GM23338 (cell line): ENCODE measurements at regions not wholly inside any gene's neighbourhood (a gene's known extent, or its start where the extent isn't known, plus 50 kb on each side); places are given as distances from the start of the nearest gene placed in this dataset.

Experiments used
- ATAC-seq: fragments of 200-7000 bp; cut with Tn5 transposase; 3 replicates; pipeline ENCODE4 v1.9.1; 2020
- DNase-seq: peaks from one replicate; pipeline ENCODE4 v3.0.0-alpha.2; 2015; ENCODE audit warnings: low spot score
- H2AFZ ChIP-seq: fragments of 200-600 bp; sonication (generic); 2 replicates; pipeline ENCODE4 v1.8.0; 2016; ENCODE audit warnings: antibody characterized with exemption, mild to moderate bottlenecking, moderate library complexity
- H3F3A ChIP-seq: fragments of 200-600 bp; sonication (generic); replicated peaks from 2 replicates; pipeline ENCODE4 v1.8.0; 2017; ENCODE audit warnings: antibody characterized with exemption, mixed run types, low read depth
- H3K27ac ChIP-seq: fragments of 200-600 bp; sonication (generic); 2 replicates; pipeline ENCODE4 v1.6.1; 2016; ENCODE audit warnings: low read depth
- H3K27me3 ChIP-seq: fragments of 200-600 bp; sonication (generic); 2 replicates; pipeline ENCODE4 v1.8.0; 2016; ENCODE audit warnings: mild to moderate bottlenecking, mixed run types, moderate library complexity; ENCODE audit not compliant: insufficient read depth
- H3K36me3 ChIP-seq: fragments of 200-600 bp; sonication (generic); 2 replicates; pipeline ENCODE4 v1.8.0; 2016; ENCODE audit warnings: mild to moderate bottlenecking; ENCODE audit not compliant: insufficient read depth
- H3K4me1 ChIP-seq: fragments of 200-600 bp; sonication (generic); 2 replicates; pipeline ENCODE4 v1.8.0; 2016; ENCODE audit warnings: mild to moderate bottlenecking, moderate library complexity; ENCODE audit not compliant: insufficient read depth
- H3K4me2 ChIP-seq: fragments of 200-600 bp; sonication (generic); 2 replicates; pipeline ENCODE4 v1.7.1; 2017; ENCODE audit warnings: mixed run types
- H3K4me3 ChIP-seq: fragments of 200-600 bp; sonication (generic); 2 replicates; pipeline ENCODE4 v1.6.1; 2016; ENCODE audit warnings: mixed run types
- H3K79me2 ChIP-seq: fragments of 200-600 bp; sonication (generic); replicated peaks from 2 replicates; pipeline ENCODE4 v1.8.0; 2017; ENCODE audit warnings: mild to moderate bottlenecking; ENCODE audit not compliant: insufficient read depth
- H3K9me2 ChIP-seq: fragments of 200-600 bp; sonication (generic); 2 replicates; pipeline ENCODE4 v1.8.0; 2017; ENCODE audit not compliant: insufficient read depth
- H4K20me1 ChIP-seq: fragments of 200-600 bp; sonication (generic); replicated peaks from 2 replicates; pipeline ENCODE4 v1.8.0; 2017; ENCODE audit warnings: mild to moderate bottlenecking; ENCODE audit not compliant: insufficient read depth
- H3K27ac Mint-ChIP-seq: 2 replicates; pipeline ENCODE4 v1.8.0; 2020; ENCODE audit warnings: inconsistent platforms, mild to moderate bottlenecking, moderate library complexity, mixed read lengths
- H3K27me3 Mint-ChIP-seq: 3 replicates; pipeline ENCODE4 v1.8.0; 2022; ENCODE audit warnings: low read depth, mild to moderate bottlenecking, moderate library complexity, mixed read lengths, inconsistent platforms; ENCODE audit not compliant: insufficient read depth, poor library complexity
- H3K36me3 Mint-ChIP-seq: 3 replicates; pipeline ENCODE4 v1.8.0; 2021; ENCODE audit warnings: low read depth, mild to moderate bottlenecking, inconsistent platforms, moderate library complexity, mixed read lengths
- H3K4me1 Mint-ChIP-seq: 3 replicates; pipeline ENCODE4 v1.8.0; 2020; ENCODE audit warnings: mild to moderate bottlenecking, inconsistent platforms, mixed read lengths
- H3K4me3 Mint-ChIP-seq: 3 replicates; pipeline ENCODE4 v1.8.0; 2021; ENCODE audit warnings: moderate library complexity, mild to moderate bottlenecking, inconsistent platforms, mixed read lengths
- H3K9me3 Mint-ChIP-seq: 3 replicates; pipeline ENCODE4 v1.8.0; 2020; ENCODE audit warnings: moderate library complexity, mild to moderate bottlenecking, inconsistent platforms, mixed read lengths
- CREB1 ChIP-seq: fragments of 250-450 bp; sonication (Bioruptor Pico); IDR thresholded peaks from 2 replicates; pipeline ENCODE4 v1.5.0; 2020; ENCODE audit warnings: low read depth, mild to moderate bottlenecking, moderate library complexity
- EZH2 ChIP-seq: fragments of 200-600 bp; sonication (generic); IDR thresholded peaks from one replicate; pipeline ENCODE4 v1.8.0; 2017; ENCODE audit warnings: antibody characterized with exemption, mild to moderate bottlenecking, low read depth; ENCODE audit not compliant: unreplicated experiment
- EZH2phosphoT487 ChIP-seq: fragments of 200-600 bp; sonication (generic); IDR thresholded peaks from one replicate; pipeline ENCODE4 v1.8.1; 2018; ENCODE audit warnings: antibody characterized with exemption; ENCODE audit not compliant: unreplicated experiment
- JUNB ChIP-seq: IDR thresholded peaks from one replicate; pipeline ENCODE4 v1.6.1; 2016; ENCODE audit warnings: antibody characterized with exemption; ENCODE audit not compliant: unreplicated experiment
- NANOG ChIP-seq: IDR thresholded peaks from 2 replicates; pipeline ENCODE4 v1.6.1; 2016; ENCODE audit warnings: antibody characterized with exemption, borderline replicate concordance
- POLR2AphosphoS5 ChIP-seq: IDR thresholded peaks from 2 replicates; pipeline ENCODE4 v1.6.1; 2016; ENCODE audit warnings: antibody characterized with exemption, low read depth
- STAT1 ChIP-seq: IDR thresholded peaks from one replicate; pipeline ENCODE4 v1.6.1; 2016; ENCODE audit warnings: antibody characterized with exemption; ENCODE audit not compliant: unreplicated experiment
- ZNF114 ChIP-seq: fragments of 250-450 bp; sonication (Bioruptor Pico); IDR thresholded peaks from 2 replicates; pipeline ENCODE4 v1.5.0; 2020; ENCODE audit warnings: mild to moderate bottlenecking, moderate library complexity
- ZNF331 ChIP-seq: fragments of 250-450 bp; sonication (Bioruptor Pico); IDR thresholded peaks from 2 replicates; pipeline ENCODE4 v1.5.0; 2020; ENCODE audit warnings: low read depth, mild to moderate bottlenecking, moderate library complexity
- TF ChIP-seq, protein P1 (sequence below): IDR thresholded peaks from 2 replicates; pipeline ENCODE4 v1.6.1; 2016; ENCODE audit warnings: antibody characterized with exemption
- TF ChIP-seq, protein P2 (sequence below), 2 experiments: fragments of 200-600 bp in 1 of 2; sonication (generic) in 1 of 2; conservative IDR thresholded peaks; 2 replicates each; pipeline versions ENCODE4 v1.5.1 to v1.6.1; 2016 to 2017; ENCODE audit warnings: antibody characterized with exemption in 2 of 2, low read depth in 2 of 2, mild to moderate bottlenecking in 2 of 2, moderate library complexity in 1 of 2
- TF ChIP-seq, protein P3 (sequence below): fragments of 250-450 bp; sonication (Bioruptor Pico); IDR thresholded peaks from 2 replicates; pipeline ENCODE4 v1.5.0; 2020; ENCODE audit warnings: mild to moderate bottlenecking, moderate library complexity
- TF ChIP-seq, protein P4 (sequence below): IDR thresholded peaks from one replicate; pipeline ENCODE4 v1.6.1; 2018; ENCODE audit warnings: antibody characterized with exemption; ENCODE audit not compliant: unreplicated experiment

DNA sequence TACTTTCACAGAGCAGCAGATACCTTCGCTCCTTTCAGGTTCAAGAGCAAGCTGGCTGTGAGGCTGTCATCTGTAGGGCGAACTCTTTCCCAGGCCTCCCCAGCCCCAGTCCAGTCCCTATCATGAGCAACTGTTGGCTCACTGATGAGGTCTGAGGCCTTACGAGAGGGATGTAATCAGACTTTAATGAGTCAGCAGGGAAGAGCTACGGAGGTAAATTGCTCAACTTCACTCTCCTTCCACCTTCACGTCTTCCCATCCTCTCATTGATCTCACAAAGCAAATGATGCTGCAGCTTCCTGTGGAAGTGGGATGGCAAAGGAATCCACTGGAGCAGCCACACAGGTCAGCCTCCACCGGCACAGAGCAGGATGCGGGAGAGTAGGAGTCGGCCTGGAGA lies 130.7 kb upstream of the TBCA start:
- no peaks in the 10 kb centered on the region for H4K20me1 ChIP-seq
- no peak overlapping the region for H3K27ac ChIP-seq
- H3K79me2 ChIP-seq: no peaks in the 10 kb centered on the region
- Mint-ChIP-seq H3K27me3 (peaks cover 2% of the 10 kb centered on the region), H3K4me1 (peaks cover 18% of the 10 kb centered on the region), H3K36me3 (no peaks in the 10 kb centered on the region), H3K9me3 (no peaks in the 10 kb centered on the region), H3K27ac (no peak overlapping the region), H3K4me3 (no peak overlapping the region)
- ATAC-seq (no peak), DNase-seq (no peak)
- no peaks in the 10 kb centered on the region for H3K27me3 ChIP-seq
- H3K36me3 ChIP-seq: no peaks in the 10 kb centered on the region
- H2AFZ ChIP-seq: no peak overlapping the region
- no peak overlapping the region for H3K4me2 ChIP-seq
- TF ChIP-seq, protein P1, sequence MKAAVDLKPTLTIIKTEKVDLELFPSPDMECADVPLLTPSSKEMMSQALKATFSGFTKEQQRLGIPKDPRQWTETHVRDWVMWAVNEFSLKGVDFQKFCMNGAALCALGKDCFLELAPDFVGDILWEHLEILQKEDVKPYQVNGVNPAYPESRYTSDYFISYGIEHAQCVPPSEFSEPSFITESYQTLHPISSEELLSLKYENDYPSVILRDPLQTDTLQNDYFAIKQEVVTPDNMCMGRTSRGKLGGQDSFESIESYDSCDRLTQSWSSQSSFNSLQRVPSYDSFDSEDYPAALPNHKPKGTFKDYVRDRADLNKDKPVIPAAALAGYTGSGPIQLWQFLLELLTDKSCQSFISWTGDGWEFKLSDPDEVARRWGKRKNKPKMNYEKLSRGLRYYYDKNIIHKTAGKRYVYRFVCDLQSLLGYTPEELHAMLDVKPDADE: no peak
- TF ChIP-seq NANOG (no peak), EZH2phosphoT487 (no peak), ZNF114 (CRISPR knock-in tag) (no peak), POLR2AphosphoS5 (no peak), JUNB (no peak), CREB1 (CRISPR knock-in tag) (no peak), STAT1 (no peak), ZNF331 (CRISPR knock-in tag) (no peak), EZH2 (no peak)
- TF ChIP-seq, protein P2, sequence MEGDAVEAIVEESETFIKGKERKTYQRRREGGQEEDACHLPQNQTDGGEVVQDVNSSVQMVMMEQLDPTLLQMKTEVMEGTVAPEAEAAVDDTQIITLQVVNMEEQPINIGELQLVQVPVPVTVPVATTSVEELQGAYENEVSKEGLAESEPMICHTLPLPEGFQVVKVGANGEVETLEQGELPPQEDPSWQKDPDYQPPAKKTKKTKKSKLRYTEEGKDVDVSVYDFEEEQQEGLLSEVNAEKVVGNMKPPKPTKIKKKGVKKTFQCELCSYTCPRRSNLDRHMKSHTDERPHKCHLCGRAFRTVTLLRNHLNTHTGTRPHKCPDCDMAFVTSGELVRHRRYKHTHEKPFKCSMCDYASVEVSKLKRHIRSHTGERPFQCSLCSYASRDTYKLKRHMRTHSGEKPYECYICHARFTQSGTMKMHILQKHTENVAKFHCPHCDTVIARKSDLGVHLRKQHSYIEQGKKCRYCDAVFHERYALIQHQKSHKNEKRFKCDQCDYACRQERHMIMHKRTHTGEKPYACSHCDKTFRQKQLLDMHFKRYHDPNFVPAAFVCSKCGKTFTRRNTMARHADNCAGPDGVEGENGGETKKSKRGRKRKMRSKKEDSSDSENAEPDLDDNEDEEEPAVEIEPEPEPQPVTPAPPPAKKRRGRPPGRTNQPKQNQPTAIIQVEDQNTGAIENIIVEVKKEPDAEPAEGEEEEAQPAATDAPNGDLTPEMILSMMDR (conservative IDR thresholded peaks at IDR 0.05; ENCODE audit: low read depth in 2 of 2): no peak
- TF ChIP-seq, protein P3, sequence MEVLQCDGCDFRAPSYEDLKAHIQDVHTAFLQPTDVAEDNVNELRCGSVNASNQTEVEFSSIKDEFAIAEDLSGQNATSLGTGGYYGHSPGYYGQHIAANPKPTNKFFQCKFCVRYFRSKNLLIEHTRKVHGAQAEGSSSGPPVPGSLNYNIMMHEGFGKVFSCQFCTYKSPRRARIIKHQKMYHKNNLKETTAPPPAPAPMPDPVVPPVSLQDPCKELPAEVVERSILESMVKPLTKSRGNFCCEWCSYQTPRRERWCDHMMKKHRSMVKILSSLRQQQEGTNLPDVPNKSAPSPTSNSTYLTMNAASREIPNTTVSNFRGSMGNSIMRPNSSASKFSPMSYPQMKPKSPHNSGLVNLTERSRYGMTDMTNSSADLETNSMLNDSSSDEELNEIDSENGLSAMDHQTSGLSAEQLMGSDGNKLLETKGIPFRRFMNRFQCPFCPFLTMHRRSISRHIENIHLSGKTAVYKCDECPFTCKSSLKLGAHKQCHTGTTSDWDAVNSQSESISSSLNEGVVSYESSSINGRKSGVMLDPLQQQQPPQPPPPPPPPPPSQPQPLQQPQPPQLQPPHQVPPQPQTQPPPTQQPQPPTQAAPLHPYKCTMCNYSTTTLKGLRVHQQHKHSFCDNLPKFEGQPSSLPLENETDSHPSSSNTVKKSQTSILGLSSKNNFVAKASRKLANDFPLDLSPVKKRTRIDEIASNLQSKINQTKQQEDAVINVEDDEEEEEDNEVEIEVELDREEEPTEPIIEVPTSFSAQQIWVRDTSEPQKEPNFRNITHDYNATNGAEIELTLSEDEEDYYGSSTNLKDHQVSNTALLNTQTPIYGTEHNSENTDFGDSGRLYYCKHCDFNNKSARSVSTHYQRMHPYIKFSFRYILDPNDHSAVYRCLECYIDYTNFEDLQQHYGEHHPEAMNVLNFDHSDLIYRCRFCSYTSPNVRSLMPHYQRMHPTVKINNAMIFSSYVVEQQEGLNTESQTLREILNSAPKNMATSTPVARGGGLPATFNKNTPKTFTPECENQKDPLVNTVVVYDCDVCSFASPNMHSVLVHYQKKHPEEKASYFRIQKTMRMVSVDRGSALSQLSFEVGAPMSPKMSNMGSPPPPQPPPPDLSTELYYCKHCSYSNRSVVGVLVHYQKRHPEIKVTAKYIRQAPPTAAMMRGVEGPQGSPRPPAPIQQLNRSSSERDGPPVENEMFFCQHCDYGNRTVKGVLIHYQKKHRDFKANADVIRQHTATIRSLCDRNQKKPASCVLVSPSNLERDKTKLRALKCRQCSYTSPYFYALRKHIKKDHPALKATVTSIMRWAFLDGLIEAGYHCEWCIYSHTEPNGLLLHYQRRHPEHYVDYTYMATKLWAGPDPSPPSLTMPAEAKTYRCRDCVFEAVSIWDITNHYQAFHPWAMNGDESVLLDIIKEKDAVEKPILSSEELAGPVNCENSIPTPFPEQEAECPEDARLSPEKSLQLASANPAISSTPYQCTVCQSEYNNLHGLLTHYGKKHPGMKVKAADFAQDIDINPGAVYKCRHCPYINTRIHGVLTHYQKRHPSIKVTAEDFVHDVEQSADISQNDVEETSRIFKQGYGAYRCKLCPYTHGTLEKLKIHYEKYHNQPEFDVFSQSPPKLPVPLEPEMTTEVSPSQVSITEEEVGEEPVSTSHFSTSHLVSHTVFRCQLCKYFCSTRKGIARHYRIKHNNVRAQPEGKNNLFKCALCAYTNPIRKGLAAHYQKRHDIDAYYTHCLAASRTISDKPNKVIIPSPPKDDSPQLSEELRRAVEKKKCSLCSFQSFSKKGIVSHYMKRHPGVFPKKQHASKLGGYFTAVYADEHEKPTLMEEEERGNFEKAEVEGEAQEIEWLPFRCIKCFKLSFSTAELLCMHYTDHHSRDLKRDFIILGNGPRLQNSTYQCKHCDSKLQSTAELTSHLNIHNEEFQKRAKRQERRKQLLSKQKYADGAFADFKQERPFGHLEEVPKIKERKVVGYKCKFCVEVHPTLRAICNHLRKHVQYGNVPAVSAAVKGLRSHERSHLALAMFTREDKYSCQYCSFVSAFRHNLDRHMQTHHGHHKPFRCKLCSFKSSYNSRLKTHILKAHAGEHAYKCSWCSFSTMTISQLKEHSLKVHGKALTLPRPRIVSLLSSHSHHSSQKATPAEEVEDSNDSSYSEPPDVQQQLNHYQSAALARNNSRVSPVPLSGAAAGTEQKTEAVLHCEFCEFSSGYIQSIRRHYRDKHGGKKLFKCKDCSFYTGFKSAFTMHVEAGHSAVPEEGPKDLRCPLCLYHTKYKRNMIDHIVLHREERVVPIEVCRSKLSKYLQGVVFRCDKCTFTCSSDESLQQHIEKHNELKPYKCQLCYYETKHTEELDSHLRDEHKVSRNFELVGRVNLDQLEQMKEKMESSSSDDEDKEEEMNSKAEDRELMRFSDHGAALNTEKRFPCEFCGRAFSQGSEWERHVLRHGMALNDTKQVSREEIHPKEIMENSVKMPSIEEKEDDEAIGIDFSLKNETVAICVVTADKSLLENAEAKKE (CRISPR knock-in tag): no peak
- TF ChIP-seq, protein P4, sequence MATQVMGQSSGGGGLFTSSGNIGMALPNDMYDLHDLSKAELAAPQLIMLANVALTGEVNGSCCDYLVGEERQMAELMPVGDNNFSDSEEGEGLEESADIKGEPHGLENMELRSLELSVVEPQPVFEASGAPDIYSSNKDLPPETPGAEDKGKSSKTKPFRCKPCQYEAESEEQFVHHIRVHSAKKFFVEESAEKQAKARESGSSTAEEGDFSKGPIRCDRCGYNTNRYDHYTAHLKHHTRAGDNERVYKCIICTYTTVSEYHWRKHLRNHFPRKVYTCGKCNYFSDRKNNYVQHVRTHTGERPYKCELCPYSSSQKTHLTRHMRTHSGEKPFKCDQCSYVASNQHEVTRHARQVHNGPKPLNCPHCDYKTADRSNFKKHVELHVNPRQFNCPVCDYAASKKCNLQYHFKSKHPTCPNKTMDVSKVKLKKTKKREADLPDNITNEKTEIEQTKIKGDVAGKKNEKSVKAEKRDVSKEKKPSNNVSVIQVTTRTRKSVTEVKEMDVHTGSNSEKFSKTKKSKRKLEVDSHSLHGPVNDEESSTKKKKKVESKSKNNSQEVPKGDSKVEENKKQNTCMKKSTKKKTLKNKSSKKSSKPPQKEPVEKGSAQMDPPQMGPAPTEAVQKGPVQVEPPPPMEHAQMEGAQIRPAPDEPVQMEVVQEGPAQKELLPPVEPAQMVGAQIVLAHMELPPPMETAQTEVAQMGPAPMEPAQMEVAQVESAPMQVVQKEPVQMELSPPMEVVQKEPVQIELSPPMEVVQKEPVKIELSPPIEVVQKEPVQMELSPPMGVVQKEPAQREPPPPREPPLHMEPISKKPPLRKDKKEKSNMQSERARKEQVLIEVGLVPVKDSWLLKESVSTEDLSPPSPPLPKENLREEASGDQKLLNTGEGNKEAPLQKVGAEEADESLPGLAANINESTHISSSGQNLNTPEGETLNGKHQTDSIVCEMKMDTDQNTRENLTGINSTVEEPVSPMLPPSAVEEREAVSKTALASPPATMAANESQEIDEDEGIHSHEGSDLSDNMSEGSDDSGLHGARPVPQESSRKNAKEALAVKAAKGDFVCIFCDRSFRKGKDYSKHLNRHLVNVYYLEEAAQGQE: no peak
- H3K9me2 ChIP-seq: no peaks in the 10 kb centered on the region; the same call in 1 of the 2 replicates
- peaks cover 12% of the 10 kb centered on the region for H3K4me1 ChIP-seq
- H3F3A ChIP-seq: no peaks in the 10 kb centered on the region
- no peak overlapping the region for H3K4me3 ChIP-seq
